Astrocyte (in vitro differentiated cells and primary cell): ENCODE measurements at regions not wholly inside any gene's neighbourhood (a gene's known extent, or its start where the extent isn't known, plus 50 kb on each side); places are given as distances from the start of the nearest gene placed in this dataset.

Experiments
- CTCF ChIP-seq: IDR thresholded peaks from 2 replicates; pipeline ENCODE4 v1.5.1; 2011; ENCODE audit warnings: low read depth, mild to moderate bottlenecking, inconsistent platforms, low read length, moderate library complexity; ENCODE audit not compliant: insufficient read depth
- EZH2 ChIP-seq: IDR thresholded peaks from 2 replicates; pipeline ENCODE4 v1.6.1; 2012; ENCODE audit warnings: mild to moderate bottlenecking, low read length, inconsistent platforms; ENCODE audit not compliant: insufficient read depth

- TF ChIP-seq EZH2 (no peak), CTCF (no peak)
Observed at GRCh38 chr14:104274806-104275205, 136.4 kb downstream of the KIF26A start.
